Spleen (tissue), 7 donors: ENCODE measurements at regions not wholly inside any gene's neighbourhood (a gene's known extent, or its start where the extent isn't known, plus 50 kb on each side); places are given as distances from the start of the nearest gene placed in this dataset.

ENCODE experiments used
- CTCF ChIP-seq, 11 experiments: fragments of 200-600 bp in 7 of 11; fragments of 450-650 bp in 4 of 11; sonication (generic) in 4 of 11; IDR thresholded peaks in 8 of 11; conservative IDR thresholded peaks in 3 of 11; 1 replicate in 7 of 11; 2 replicates in 4 of 11; pipeline versions ENCODE4 v1.4.0 to v1.8.0; 2016 to 2021; ENCODE audit warnings: antibody characterized with exemption in 11 of 11, inconsistent platforms in 4 of 11, mild to moderate bottlenecking in 1 of 11
- POLR2A ChIP-seq, 3 donors: fragments of 450-650 bp; IDR thresholded peaks; one replicate each; pipeline ENCODE4 v1.5.1; 2017; ENCODE audit warnings: antibody characterized with exemption in 3 of 3, mild to moderate bottlenecking in 1 of 3
- POLR2AphosphoS5 ChIP-seq, 3 donors: sonication (generic); formaldehyde crosslinking; IDR thresholded peaks; one replicate each; pipeline ENCODE4 v1.5.1; 2017; ENCODE audit warnings: antibody characterized with exemption in 3 of 3
- donor health status: DM: no; HTN: no; CAD: no; lungs with moderate emphysema.
- donor health status: DM: no; HTN: no; CAD: no.
- donor health status: DM: no; HTN: no; CAD: no.

- TF ChIP-seq CTCF (IDR thresholded peaks at IDR 0.05 in 8 of 11, conservative IDR thresholded peaks at IDR 0.05 in 3 of 11) (no peak), POLR2AphosphoS5 (IDR thresholded peaks at IDR 0.05) (no peak), POLR2A (IDR thresholded peaks at IDR 0.05) (no peak)
Measured at GRCh38 chr16:55176901-55177300, 147.1 kb upstream of the IRX6 start.
